H1 (cell line): ENCODE measurements at regions not wholly inside any gene's neighbourhood (a gene's known extent, or its start where the extent isn't known, plus 50 kb on each side); places are given as distances from the start of the nearest gene placed in this dataset.

Experiments used
- CTCF ChIA-PET: fragments of 300-600 bp; sonication (Branson Sonifier 250); formaldehyde crosslinking; loops from one replicate; lab custom pipeline; 2021; ENCODE audit not compliant: partially characterized antibody; lab: Charles Lee
- POLR2A ChIA-PET: fragments of 300-600 bp; sonication (Branson Sonifier 250); formaldehyde crosslinking; loops from one replicate; lab custom pipeline; 2021; ENCODE audit warnings: inconsistent platforms; ENCODE audit not compliant: partially characterized antibody; lab: Charles Lee
- DNase-seq, 2 experiments: peaks; one replicate each; pipeline versions ENCODE4 v3.0.0 to v3.0.0-alpha.2; 2010 to 2022; ENCODE audit warnings: low spot score in 2 of 2, low read depth in 1 of 2, mixed read lengths in 1 of 2
- FAIRE-seq: peaks from 2 replicates; lab custom pipeline; 2011; peaks lifted over from hg19 to GRCh38; lab: Jason Lieb, UNC
- H2AFZ ChIP-seq: 2 replicates; pipeline ENCODE4 v1.8.1; 2012; ENCODE audit warnings: low read length, inconsistent platforms
- H2AK5ac ChIP-seq: 2 replicates; pipeline ENCODE4 v1.6.1; 2013; ENCODE audit warnings: low read depth, low read length
- H2BK120ac ChIP-seq: replicated peaks from 2 replicates; pipeline ENCODE3; 2013; ENCODE audit warnings: low read depth, low read length, inconsistent platforms
- H2BK12ac ChIP-seq: 2 replicates; pipeline ENCODE4 v1.6.1; 2013; ENCODE audit warnings: low read depth, low read length
- H2BK15ac ChIP-seq: 2 replicates; pipeline ENCODE4 v1.6.1; 2013; ENCODE audit warnings: low read length
- H2BK20ac ChIP-seq: 2 replicates; pipeline ENCODE4 v1.6.1; 2013; ENCODE audit warnings: low read length
- H2BK5ac ChIP-seq: 2 replicates; pipeline ENCODE4 v1.6.1; 2013; ENCODE audit warnings: low read depth, low read length
- H3K14ac ChIP-seq: 2 replicates; pipeline ENCODE4 v1.6.1; 2013; ENCODE audit warnings: inconsistent platforms; ENCODE audit not compliant: insufficient read length
- H3K18ac ChIP-seq: 2 replicates; pipeline ENCODE4 v1.6.1; 2013; ENCODE audit warnings: low read length; ENCODE audit errors: extremely low read depth
- H3K23ac ChIP-seq: 2 replicates; pipeline ENCODE4 v1.6.1; 2013; ENCODE audit warnings: inconsistent platforms; ENCODE audit not compliant: insufficient read length
- H3K23me2 ChIP-seq: 2 replicates; pipeline ENCODE4 v1.6.1; 2013; ENCODE audit warnings: low read depth, low read length
- H3K27ac ChIP-seq: 2 replicates; pipeline ENCODE4 v1.6.1; 2011; ENCODE audit warnings: low read depth, low read length, inconsistent platforms
- H3K27me3 ChIP-seq, 4 experiments: replicated peaks in 1 of 4; 1 replicate in 1 of 4; 2 replicates in 3 of 4; pipeline versions ENCODE4 v1.6.1 to v1.8.1; 2011 to 2013; ENCODE audit warnings: low read length in 3 of 4, mild to moderate bottlenecking in 3 of 4, inconsistent platforms in 2 of 4, mixed read lengths in 2 of 4, moderate library complexity in 1 of 4; ENCODE audit not compliant: control insufficient read depth in 3 of 4, insufficient read depth in 3 of 4; ENCODE audit errors: extremely low read depth in 1 of 4
- H3K36me3 ChIP-seq, 4 experiments: 2 replicates each; pipeline versions ENCODE4 v1.6.1 to v1.8.1; 2011 to 2013; ENCODE audit warnings: mild to moderate bottlenecking in 4 of 4, low read length in 3 of 4, moderate library complexity in 2 of 4, control low read depth in 1 of 4, inconsistent platforms in 1 of 4; ENCODE audit not compliant: insufficient read depth in 4 of 4, control insufficient read depth in 2 of 4
- H3K4ac ChIP-seq: replicated peaks from 2 replicates; pipeline ENCODE3; 2013; ENCODE audit warnings: low read length, low read depth, mixed read lengths, inconsistent platforms; ENCODE audit not compliant: insufficient read length
- H3K4me1 ChIP-seq, 4 experiments: replicated peaks in 1 of 4; 1 replicate in 1 of 4; 2 replicates in 3 of 4; pipeline versions ENCODE4 v1.6.1 to v1.8.1; 2011 to 2013; ENCODE audit warnings: low read length in 3 of 4, inconsistent platforms in 2 of 4, mixed read lengths in 1 of 4; ENCODE audit not compliant: insufficient read depth in 4 of 4, control insufficient read depth in 3 of 4
- H3K4me2 ChIP-seq, 2 experiments: 2 replicates each; pipeline versions ENCODE4 v1.6.1 to v1.8.1; 2011 to 2013; ENCODE audit warnings: low read depth in 2 of 2, low read length in 2 of 2, control low read depth in 1 of 2, inconsistent platforms in 1 of 2, mild to moderate bottlenecking in 1 of 2; ENCODE audit not compliant: insufficient read depth in 1 of 2
- H3K4me3 ChIP-seq, 4 experiments: fragments of 200-600, 300-600 bp in 1 of 4; sonication (generic), shearing (Covaris generic), sonication (Bioruptor Twin) in 1 of 4; 2 replicates each; pipeline versions ENCODE4 v1.5.1 to v1.8.1; 2011 to 2016; ENCODE audit warnings: low read length in 4 of 4, low read depth in 3 of 4, control low read depth in 2 of 4, inconsistent platforms in 2 of 4, mild to moderate bottlenecking in 2 of 4, mixed read lengths in 1 of 4, moderate library complexity in 1 of 4; ENCODE audit not compliant: insufficient read depth in 2 of 4; ENCODE audit errors: extremely low read depth in 1 of 4
- H3K56ac ChIP-seq: replicated peaks from 2 replicates; pipeline ENCODE3; 2013; ENCODE audit warnings: low read depth, mild to moderate bottlenecking, mixed read lengths, low read length, inconsistent platforms; ENCODE audit not compliant: insufficient read length
- H3K79me1 ChIP-seq: 2 replicates; pipeline ENCODE4 v1.6.1; 2013; ENCODE audit warnings: low read depth, low read length, control low read depth
- H3K79me2 ChIP-seq, 2 experiments: 2 replicates each; pipeline versions ENCODE4 v1.6.1 to v1.8.1; 2012 to 2013; ENCODE audit warnings: low read length in 2 of 2, mild to moderate bottlenecking in 2 of 2, inconsistent platforms in 1 of 2; ENCODE audit not compliant: insufficient read depth in 2 of 2, control insufficient read depth in 1 of 2
- H3K9ac ChIP-seq, 4 experiments: replicated peaks in 1 of 4; 1 replicate in 1 of 4; 2 replicates in 3 of 4; pipeline versions ENCODE4 v1.6.1 to v1.8.1; 2011 to 2013; ENCODE audit warnings: low read depth in 3 of 4, low read length in 3 of 4, control low read depth in 2 of 4, mild to moderate bottlenecking in 2 of 4, moderate library complexity in 2 of 4, inconsistent platforms in 1 of 4; ENCODE audit errors: extremely low read depth in 1 of 4
- H3K9me3 ChIP-seq, 2 experiments: 2 replicates each; pipeline versions ENCODE4 v1.6.1 to v1.8.1; 2012 to 2013; ENCODE audit warnings: mild to moderate bottlenecking in 2 of 2, moderate library complexity in 2 of 2, control low read depth in 1 of 2, inconsistent platforms in 1 of 2, low read depth in 1 of 2, low read length in 1 of 2, mixed read lengths in 1 of 2; ENCODE audit not compliant: insufficient read depth in 2 of 2
- H4K20me1 ChIP-seq, 2 experiments: replicated peaks in 1 of 2; 2 replicates each; pipeline versions ENCODE3 to v1.8.1; 2011 to 2013; ENCODE audit warnings: inconsistent platforms in 2 of 2, low read length in 2 of 2, mild to moderate bottlenecking in 1 of 2; ENCODE audit not compliant: insufficient read depth in 2 of 2, control insufficient read depth in 1 of 2
- H4K5ac ChIP-seq: 2 replicates; pipeline ENCODE4 v1.6.1; 2013; ENCODE audit warnings: low read length, low read depth, mixed read lengths, inconsistent platforms; ENCODE audit not compliant: insufficient read length
- H4K8ac ChIP-seq: 2 replicates; pipeline ENCODE4 v1.8.0; 2013; ENCODE audit warnings: mild to moderate bottlenecking, moderate library complexity, low read length, inconsistent platforms; ENCODE audit not compliant: insufficient read depth; ENCODE audit errors: extremely low read depth
- H4K91ac ChIP-seq: replicated peaks from 2 replicates; pipeline ENCODE3; 2013; ENCODE audit warnings: low read length, mixed read lengths, inconsistent platforms; ENCODE audit not compliant: insufficient read length
- BCL11A ChIP-seq, 2 experiments: IDR thresholded peaks; one replicate each; pipeline ENCODE4 v1.6.1; 2011; ENCODE audit warnings: low read depth in 2 of 2, low read length in 2 of 2, mild to moderate bottlenecking in 2 of 2
- CBX8 ChIP-seq: fragments of 300-800, 300-1000 bp; sonication (generic); IDR thresholded peaks from 2 replicates; pipeline ENCODE4 v1.7.1; 2016; ENCODE audit warnings: low read depth, low read length, borderline replicate concordance
- CHD1 ChIP-seq: IDR thresholded peaks from 2 replicates; pipeline ENCODE4 v1.6.1; 2012; ENCODE audit warnings: low read depth, low read length, improper control_type of control experiment
- KDM1A ChIP-seq: fragments of 200-600, 300-600 bp; sonication (generic); IDR thresholded peaks from 2 replicates; pipeline ENCODE4 v1.7.1; 2016; ENCODE audit warnings: mild to moderate bottlenecking, low read length, borderline replicate concordance
- MAFK ChIP-seq: IDR thresholded peaks from 2 replicates; pipeline ENCODE4 v1.6.1; 2012; ENCODE audit warnings: low read depth, mild to moderate bottlenecking, improper control_type of control experiment, low read length
- NANOG ChIP-seq: IDR thresholded peaks from 2 replicates; pipeline ENCODE4 v1.6.1; 2011; ENCODE audit warnings: low read length, low read depth, mild to moderate bottlenecking, inconsistent platforms; ENCODE audit not compliant: insufficient read depth, poor library complexity, severe bottlenecking
- POLR2A ChIP-seq, 2 experiments: IDR thresholded peaks; 1 replicate in 1 of 2; 2 replicates in 1 of 2; pipeline ENCODE4 v1.6.1; 2011; ENCODE audit warnings: low read depth in 2 of 2, low read length in 2 of 2, mild to moderate bottlenecking in 2 of 2; ENCODE audit errors: control extremely low read depth in 1 of 2
- SIX5 ChIP-seq: IDR thresholded peaks from 2 replicates; pipeline ENCODE4 v1.6.1; 2011; ENCODE audit warnings: mild to moderate bottlenecking, low read depth, low read length
- SP2 ChIP-seq: IDR thresholded peaks from 2 replicates; pipeline ENCODE4 v1.6.1; 2012; ENCODE audit warnings: mild to moderate bottlenecking, low read length, inconsistent platforms
- TCF12 ChIP-seq: IDR thresholded peaks from 2 replicates; pipeline ENCODE4 v1.6.1; 2011; ENCODE audit warnings: low read depth, mild to moderate bottlenecking, low read length
- WGBS, 2 experiments: shearing (Covaris generic) in 1 of 2; methylation state at CpG; one replicate each; pipeline versions ENCODE4 v1.1.6 to v1.1.7; 2013 to 2015; ENCODE audit warnings: low lambda C conversion rate in 2 of 2, mixed read lengths in 2 of 2, inconsistent platforms in 1 of 2, low coverage in 1 of 2, missing lambda C conversion rate in 1 of 2; ENCODE audit not compliant: insufficient replicate concordance in 2 of 2, insufficient coverage in 1 of 2, insufficient read length in 1 of 2; ENCODE audit errors: extremely low coverage in 1 of 2, missing lambda C conversion rate in 1 of 2; 5-methylcytosine and 5-hydroxymethylcytosine counted together

DNA sequence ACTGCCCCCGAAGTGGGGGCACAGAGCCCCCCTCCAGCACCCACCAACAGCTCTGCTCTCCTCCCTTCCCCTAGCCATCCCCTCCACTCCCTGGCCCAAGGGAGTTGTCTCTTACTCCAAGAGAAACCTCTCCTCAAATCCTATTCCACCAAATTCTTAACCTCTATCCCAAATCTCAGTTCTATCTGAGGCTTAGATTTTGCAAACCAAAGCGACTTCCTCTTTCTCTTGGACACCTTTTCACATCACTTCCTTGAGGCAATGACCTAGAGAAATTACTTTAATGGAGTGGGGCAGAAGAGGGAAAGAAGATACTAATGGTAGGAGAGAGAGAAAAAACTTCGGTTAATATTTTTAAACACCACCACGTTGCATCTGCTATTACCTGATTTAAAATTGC is 167.2 kb downstream of the SS18 start:
- no peak overlapping the region for H3K4me3 ChIP-seq
- H3K9ac ChIP-seq, result no peak overlapping the region
- H3K56ac ChIP-seq, result no peak overlapping the region
- H3K4me2 ChIP-seq, result no peak overlapping the region
- no peaks in the 10 kb centered on the region for H3K23me2 ChIP-seq
- H2AFZ ChIP-seq, result no peak overlapping the region
- no peak overlapping the region for H3K23ac ChIP-seq
- H4K5ac ChIP-seq, result no peak overlapping the region
- H3K27me3 ChIP-seq, result no peaks in the 10 kb centered on the region
- H3K4ac ChIP-seq, result no peak overlapping the region
- H4K91ac ChIP-seq, result no peak overlapping the region
- no peak overlapping the region for H3K14ac ChIP-seq
- H3K9me3 ChIP-seq, result peaks cover 0 to 6% of the 10 kb centered on the region in 2 experiments; a peak in 2 of 4 replicates
- H2BK120ac ChIP-seq, result no peak overlapping the region
- FAIRE-seq (no peak), DNase-seq (no peak)
- H3K27ac ChIP-seq, result no peak overlapping the region
- no peak overlapping the region for H2BK15ac ChIP-seq
- H4K20me1 ChIP-seq, result no peaks in the 10 kb centered on the region
- CTCF ChIA-PET, result no interaction called here
- no peaks in the 10 kb centered on the region for H3K36me3 ChIP-seq
- H4K8ac ChIP-seq, result no peak overlapping the region
- H3K18ac ChIP-seq, result no peak overlapping the region
- H2BK5ac ChIP-seq, result no peak overlapping the region
- no peak overlapping the region for H2BK12ac ChIP-seq
- no peak for TF ChIP-seq NANOG
- no peak for TF ChIP-seq MAFK
- TF ChIP-seq CBX8, result no peak
- TF ChIP-seq BCL11A (IDR thresholded peaks at IDR 0.05; ENCODE audit: low read depth in 2 of 2, low read length in 2 of 2), result no peak
- TF ChIP-seq TCF12, result no peak
- no peak for TF ChIP-seq KDM1A
- no peak for TF ChIP-seq SIX5
- TF ChIP-seq POLR2A (IDR thresholded peaks at IDR 0.05; ENCODE audit: control extremely low read depth in 1 of 2, low read depth in 2 of 2, low read length in 2 of 2), result no peak
- TF ChIP-seq SP2, result no peak
- TF ChIP-seq CHD1, result no peak
- H2BK20ac ChIP-seq, result no peak overlapping the region
- H3K79me2 ChIP-seq, result no peaks in the 10 kb centered on the region
- no peaks in the 10 kb centered on the region for H3K79me1 ChIP-seq
- H3K4me1 ChIP-seq, result no peaks in the 10 kb centered on the region
- POLR2A ChIA-PET, result no interaction called here
- 91% methylated on average over 4 of the region's 4 CpGs; no CpG with 5 or more reads in 1 of the 2 experiments for WGBS, 2 experiments
- no peak overlapping the region for H2AK5ac ChIP-seq
